Stimulated activated CD4-positive, alpha-beta T cell treated with anti-CD3 and anti-CD28 coated beads, Interleukin-12 subunit alpha, Interleukin-12 subunit beta, amount 100 ng/mL, for 24 hours (primary cell): ENCODE measurements at regions not wholly inside any gene's neighbourhood (a gene's known extent, or its start where the extent isn't known, plus 50 kb on each side); places are given as distances from the start of the nearest gene placed in this dataset.
"Not testable (repeated sequence)": the region's sequence is repeated elsewhere in the genome, so short reads cannot be mapped to it uniquely, and the experiment has no call there.

ENCODE experiments used
- DNase-seq, 2 experiments: peaks; one replicate each; pipeline ENCODE4 v3.0.0-alpha.2; 2020; ENCODE audit warnings: low read depth in 2 of 2

DNA sequence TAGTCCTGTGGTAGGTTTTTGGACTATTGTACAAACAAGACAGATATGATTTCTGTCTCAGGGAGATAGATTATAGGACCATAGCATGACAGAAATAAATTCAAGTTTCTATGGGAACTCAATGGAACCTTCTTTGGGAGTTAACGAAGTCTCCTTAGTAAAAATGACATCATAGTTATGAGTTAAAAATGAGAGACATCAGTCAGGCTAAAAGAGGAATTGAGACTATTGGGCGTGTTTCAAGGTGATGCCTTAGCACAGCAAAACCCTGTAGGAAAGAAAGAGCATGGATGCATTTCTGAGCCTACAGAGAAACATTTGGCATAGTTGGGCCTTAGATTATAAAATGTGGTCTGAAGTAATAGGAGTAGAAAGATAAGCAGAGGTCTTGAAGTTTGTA, 1909.1 kb upstream of the PCDH7 start:
- no peak for DNase-seq

DNA sequence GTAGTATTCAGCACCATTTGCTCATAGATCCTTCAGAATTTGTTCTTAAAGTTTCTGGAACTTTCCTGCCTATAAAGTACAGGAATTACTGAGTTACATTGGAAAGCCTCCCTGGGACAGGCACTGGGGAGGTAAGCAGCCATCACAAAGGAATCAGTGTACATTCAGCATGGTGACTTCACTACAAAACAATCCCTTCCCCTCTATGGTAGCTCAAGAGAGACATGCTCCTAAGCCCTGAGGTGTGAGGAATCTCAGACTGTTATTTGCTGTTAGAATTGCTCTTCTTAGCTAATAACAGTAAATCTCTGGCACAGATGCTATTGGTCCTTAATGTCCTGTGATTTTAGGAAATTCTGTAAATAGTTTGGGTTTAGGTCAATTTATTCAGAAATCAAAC, 1898.0 kb upstream of the PCDH7 start:
- DNase-seq = no peak

DNA sequence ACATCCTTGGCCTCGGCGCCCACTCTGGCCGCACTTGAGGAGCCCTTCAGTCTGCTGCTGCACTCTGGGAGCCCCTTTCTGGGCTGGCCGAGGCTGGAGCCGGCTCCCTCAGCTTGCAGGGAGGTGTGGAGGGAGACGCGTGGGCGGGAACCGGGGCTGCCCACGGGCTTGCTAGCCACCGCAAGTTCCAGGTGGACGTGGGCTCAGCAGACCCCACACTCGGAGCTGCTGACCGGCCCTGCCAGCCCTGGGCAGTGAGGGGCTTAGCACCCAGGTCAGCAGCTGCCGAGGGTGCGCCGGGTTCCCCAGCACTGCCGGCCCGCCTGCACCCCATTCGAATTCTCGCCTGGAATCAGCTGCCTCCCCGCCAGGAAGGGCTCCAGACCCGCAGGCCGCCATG, 1892.3 kb upstream of the PCDH7 start:
- DNase-seq = no peak

DNA sequence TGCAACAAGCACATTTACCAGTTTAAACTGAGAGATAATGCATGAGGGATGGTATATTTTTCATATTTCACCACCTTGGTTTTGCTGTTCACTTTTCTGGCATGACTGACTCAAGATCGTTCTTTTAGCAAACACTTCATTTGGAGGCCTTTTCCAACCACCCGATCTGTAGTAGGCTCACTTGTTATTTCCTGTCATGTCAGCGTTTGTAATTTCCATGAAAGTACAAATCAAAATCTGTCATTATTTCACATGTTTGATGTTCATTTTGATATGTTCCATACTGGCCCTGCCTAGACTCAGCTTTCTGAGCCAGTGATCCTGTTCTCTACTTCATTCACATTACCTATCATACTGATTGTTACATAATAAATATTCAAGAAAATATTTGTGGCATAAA, 1888.3 kb upstream of the PCDH7 start:
- DNase-seq = no peak

DNA sequence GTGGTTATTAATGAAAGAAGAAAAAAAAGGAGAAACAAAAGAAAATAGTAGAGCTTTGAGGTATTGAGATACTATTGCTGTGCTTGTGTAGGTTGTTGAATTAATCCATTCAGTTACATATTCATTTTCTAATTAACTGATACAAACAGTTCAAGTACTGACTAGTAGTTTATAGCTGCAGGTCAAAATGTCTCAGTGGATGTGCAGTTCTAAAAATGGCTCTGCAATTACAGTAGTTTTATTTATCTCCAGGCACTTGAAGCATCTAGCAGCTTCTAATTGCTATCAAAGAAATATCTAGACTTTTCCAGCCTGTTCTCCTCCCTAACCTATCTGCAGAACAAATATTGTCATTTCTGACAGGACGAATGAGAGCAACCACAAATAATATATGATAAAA, 1887.7 kb upstream of the PCDH7 start:
- no peak for DNase-seq

DNA sequence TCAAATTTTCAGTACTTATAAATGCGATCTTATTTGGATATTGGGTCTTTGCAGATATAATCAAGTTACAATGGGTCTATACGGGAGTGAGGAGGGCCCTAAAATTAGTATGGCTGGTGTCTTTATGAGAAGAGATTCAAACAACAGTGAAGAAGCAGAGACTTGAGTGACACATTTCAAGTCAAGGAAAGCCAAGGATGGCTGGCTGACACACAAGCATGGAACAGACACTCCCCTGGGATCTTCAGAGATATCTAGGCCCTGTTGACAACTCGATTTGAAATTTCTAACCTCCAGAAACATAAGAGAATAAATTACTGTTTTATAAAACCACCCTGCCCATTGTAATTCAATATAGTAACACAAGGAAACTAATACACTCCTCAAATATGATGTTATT, 1886.0 kb upstream of the PCDH7 start:
- no peak for DNase-seq

DNA sequence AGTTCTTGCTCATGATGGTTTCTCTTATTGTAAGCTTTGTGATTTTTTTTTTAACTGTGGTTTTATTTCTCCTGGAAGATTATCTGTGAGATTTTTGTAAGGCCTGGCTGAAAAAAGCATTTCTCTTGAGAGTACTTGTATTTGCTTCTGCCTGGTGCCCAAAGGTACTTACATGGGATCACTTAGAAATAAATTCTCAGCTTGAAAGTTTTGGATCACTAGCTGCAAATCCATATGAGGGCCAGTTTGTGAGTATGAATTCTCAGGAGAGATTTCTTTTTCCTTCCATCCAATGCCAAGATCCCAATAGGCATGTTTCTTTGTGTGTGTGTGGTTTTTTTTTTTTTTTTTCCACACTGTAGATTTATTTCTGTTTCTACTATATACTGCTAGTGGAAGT, 1884.7 kb upstream of the PCDH7 start:
- no peak for DNase-seq

DNA sequence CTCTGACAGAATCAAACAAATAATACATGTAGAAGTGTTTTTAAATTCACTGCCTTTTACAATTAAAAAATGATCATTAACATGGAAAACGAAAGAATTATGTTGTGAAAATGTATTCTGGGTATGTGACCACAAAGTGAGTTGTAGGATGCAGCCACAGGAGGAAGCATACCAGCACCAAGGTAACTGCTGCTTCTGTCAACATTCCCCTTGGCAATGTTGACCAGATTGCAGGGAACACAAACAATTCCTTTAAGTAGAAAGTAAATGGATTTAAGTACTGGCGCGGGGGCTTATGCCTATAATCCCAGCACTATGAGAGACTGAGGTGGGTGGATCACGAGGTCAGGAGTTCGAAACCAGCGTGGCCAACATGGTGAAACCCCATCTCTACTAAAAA, 1877.9 kb upstream of the PCDH7 start:
- DNase-seq = no peak

DNA sequence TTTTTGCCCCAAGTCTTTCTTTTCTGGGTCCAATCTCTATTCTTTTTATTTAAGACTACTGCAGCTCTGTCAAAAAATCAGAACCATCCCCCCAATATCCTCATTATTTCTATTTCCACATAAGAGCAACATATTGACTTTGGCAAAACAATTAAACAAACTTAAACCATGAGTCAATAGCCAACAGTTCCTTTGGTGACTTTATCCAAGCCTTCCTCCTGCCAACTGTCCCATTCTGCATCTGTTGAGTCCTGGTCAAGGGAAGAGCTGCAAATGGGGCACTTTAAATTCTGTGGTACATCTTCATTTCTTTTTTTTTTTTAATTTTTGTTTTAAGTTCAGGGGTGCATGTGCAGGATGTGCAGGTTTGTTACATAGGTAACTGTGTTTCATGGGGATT, 1875.0 kb upstream of the PCDH7 start:
- DNase-seq = no peak

DNA sequence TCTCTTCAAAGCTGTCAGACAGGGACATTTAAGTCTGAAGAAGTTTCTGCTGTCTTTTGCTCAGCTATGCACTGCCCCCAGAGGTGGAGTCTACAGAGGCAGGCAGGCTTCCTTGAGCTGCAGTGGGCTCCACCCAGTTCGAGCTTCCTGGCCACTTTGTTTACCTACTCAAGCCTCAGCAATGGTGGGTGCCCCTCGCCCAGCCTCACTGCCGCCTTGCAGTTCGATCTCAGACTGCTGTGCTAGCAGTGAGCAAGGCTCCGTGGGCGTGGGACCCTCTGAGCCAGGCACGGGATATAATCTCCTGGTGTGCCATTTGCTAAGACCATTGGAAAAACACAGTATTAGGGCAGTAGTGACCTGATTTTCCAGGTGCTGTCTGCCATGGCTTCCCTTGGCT, 1863.1 kb upstream of the PCDH7 start:
- DNase-seq = not testable (repeated sequence)

DNA sequence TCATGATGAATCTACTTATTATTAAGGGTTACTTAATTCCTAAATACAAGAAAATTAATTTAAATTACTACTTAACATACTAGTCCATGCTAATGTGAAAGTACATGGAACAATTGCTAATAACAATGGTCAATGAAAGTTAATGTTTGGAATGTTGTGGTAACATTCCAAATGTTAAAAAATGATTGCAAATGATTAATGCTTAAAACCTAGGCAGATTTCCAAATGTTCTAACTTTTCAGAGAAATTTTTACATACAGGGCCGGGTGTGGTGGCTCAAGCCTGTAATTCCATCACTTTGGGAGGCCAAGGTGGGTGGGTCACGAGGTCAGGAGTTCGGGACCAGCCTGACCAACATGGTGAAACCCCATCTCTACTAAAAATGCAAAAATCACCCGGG, 1851.3 kb upstream of the PCDH7 start:
- DNase-seq = no peak

DNA sequence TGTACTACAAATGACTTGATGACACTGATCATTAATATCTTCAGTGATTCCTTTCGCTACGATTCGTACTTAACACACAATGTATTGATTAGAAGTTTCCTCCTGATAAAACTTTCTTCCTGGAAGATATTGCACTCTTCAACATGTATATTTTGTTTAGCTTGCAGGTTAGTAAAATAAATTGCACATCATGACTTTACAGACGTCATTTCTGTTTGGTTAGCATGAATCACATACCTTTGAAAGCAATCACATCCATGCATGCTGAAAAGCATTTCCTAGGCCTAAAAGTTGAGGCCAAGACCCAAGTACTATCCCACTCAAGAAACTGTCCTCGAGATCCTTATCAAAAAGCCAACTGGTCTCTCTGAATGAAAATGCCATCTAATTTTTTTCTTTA, 1841.0 kb upstream of the PCDH7 start:
- no peak for DNase-seq

DNA sequence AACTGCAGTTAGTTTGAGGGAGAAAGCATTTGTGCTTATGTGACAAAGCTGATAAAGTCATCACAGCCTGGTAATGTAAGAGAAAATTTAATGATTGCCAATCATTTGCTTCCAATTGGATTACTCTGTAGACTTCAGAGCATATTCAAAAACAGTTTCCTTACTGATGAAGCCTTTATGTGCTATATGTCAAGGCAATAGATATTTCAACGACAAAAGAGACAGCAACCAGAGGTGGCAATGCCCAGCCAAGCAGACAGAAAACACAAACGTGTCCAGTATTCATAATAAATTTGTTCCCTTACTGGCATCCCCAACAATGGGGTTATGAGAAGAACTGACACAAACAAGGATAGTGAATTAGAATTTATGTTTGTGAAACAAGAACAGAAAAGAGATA, 1840.3 kb upstream of the PCDH7 start:
- no peak for DNase-seq

DNA sequence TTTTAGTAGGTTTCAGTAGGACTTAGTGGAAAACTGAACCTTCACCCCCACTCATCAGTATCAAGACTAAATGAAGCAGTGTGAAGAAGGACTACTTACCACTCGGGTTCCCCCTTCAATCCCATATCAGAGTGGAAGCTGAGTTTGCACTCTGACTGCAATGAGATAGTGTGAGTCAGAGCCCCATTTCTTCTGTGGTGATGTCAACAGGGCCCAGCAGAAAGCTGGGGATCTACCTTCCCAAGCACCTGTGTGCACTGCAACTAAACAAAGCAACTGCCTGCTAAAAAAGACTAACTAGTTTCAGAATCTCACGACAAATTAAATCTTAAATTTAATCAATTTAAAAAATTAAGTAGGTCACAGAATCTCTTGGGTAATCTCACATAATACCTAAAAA, 1837.0 kb upstream of the PCDH7 start:
- no peak for DNase-seq

DNA sequence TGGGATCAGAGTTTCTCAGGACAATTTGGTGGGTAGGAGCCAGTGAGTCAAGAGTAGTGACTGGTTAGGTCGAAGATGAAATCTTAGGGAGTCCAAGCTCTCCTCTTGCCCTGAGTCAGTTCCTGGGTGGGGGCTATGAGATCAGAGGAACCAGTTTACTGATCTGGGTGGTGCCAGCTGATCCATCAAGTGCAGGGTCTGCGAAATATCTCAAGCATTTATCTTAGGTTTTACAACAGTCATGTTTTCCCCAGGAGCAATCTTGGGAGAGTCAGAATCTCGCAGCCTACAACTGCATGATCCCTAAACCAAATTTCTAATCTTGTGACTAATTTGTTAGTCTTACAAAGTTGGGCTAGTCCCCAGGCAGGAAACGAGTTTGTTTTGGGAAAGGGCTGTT, 1833.2 kb upstream of the PCDH7 start:
- no peak for DNase-seq

DNA sequence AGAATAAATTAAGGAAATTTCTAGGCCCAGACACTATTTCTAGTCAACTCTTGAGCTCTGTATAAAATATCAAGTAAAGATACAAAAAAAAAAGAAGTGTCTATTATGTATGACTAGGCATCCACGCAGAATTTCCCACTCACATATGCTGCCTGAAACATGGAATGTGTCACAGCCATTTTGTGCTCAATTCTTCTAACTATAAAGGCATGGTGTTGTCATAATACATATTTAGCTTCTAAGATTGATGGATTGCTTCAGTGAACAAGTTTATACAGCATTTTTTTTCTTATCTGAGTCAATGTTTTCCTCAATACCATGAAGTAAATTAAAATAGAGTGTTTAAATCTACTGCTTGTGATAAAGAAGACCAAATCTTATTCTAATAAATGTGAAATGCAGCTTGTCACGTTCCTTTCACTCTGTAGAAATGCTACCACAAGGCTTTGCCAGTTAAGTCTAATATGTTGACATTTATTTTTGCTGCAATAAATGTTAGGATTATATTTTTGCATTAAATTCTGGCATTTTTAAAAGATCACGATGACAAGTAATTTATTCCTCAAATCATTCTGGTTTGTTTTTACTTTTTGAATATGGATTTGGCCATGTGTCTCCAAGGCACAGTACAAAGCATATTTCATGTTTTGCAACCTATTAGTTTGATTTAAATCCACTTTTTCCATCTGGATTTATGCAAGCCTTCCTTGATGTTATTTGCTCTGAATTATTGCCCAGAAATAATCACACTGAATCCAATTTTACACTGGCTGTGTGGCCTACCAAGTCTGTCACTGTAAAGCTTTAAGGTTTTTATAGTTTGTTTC, 1829.0 kb upstream of the PCDH7 start:
- no peak for DNase-seq

DNA sequence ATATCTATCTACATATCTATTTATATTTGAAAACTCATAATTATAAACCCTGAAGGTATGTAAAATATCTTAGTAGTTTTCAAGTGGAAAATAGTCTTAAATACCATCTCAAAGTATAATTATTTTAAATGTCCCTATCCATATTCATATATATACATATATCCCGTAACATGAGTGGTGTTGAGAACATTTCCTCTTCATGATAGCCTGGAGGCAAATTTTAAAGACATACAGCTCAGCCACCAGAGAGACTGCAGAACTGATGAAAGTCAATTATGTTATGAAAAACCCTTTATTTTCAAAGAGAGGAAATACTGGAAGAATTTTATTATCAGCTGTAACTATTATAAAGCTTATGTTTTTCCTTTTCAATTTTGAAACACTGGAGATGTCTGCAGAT, 1806.7 kb upstream of the PCDH7 start:
- no peak for DNase-seq

DNA sequence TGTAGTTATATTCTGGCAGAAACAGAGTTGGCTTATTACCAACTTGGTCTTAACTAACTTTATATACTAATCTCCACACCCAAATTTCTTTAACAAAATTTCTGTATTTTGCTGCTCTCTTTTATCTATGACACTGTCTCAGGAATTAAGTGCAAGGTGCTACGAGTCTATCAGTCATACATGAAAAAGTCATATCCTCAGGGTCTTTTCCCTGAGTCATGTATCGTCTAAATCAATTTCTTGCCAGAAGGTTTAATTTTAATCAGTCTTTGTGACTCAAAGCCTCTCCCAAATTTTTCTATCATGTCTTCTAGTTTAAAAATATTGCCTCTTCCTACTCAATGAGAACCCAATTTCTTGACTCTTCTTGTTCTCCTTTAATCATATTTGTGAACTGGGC, 1803.6 kb upstream of the PCDH7 start:
- DNase-seq = no peak

DNA sequence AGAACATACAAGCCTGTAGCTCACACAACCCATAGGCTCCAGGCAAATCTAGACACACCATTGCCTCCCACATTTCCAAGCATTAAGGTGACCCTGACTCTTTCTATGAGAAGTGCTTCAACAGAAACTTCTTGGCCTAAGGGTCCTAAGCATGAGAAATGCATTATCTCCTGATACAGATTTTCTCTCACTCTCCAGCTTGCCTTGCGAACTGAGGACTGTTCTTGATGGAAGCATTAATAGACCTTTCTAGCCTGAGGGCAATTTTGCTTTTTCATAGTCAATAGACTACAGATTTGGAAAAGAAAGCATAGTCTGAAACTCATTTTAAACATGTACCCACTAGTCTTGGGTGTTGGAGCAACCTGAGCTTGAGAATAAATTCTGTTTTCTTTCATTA, 1801.3 kb upstream of the PCDH7 start:
- DNase-seq = no peak

DNA sequence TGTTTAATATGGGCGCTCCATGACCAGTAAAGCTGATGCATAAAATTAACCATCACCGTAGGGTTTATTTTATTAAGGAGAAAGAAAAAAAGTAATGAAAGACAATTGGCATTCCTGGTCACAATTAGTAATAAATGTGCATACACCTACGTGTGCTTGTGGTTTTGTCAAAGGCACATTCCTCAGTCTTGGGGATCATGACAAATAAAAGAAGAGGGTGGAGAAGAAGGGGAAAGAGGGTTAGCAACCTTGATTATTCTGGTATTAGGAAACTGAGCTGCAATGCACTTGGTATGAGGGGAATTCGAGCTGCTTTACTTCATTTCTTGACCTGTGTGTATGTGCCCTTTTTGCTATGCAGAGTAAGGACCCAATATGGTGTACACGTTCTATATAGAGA, 1798.3 kb upstream of the PCDH7 start:
- DNase-seq = no peak

DNA sequence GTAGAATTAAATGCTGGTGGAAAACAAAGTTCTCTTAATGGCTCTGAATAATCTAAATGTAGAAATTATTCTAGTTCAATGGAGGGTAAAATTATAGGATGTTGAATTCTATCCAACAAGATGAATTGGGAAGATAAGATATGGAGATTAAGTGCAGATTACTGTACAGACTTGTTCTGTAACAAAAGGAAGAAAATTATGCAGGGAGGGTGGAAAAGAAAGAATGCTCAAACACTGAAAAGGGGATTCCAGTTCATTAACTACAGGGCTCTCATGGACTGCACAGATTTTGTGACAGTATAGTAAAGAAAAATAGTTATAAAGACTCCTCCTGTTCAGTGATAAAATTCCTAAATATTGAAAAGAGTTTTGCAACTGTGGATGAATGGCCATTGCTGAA, 1794.0 kb upstream of the PCDH7 start:
- no peak for DNase-seq

DNA sequence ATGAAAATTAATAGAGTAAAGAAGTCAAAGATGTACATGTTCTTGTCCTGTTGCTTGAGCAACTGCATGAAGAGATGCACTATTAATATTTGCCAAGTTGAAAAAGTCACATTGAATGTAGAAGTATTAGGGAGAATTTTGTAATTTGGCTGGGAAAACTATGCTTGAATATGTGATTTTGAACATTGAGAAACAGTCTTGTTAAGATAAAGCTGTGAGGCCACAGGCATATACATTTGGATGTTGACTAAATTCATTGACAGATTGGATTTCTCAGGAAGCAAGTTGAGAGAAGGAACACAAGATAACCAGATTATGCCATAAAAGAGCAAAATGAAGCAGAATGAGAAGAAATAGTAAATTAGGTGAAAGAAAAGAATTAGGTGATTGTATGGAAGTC, 1777.5 kb upstream of the PCDH7 start:
- DNase-seq = no peak

DNA sequence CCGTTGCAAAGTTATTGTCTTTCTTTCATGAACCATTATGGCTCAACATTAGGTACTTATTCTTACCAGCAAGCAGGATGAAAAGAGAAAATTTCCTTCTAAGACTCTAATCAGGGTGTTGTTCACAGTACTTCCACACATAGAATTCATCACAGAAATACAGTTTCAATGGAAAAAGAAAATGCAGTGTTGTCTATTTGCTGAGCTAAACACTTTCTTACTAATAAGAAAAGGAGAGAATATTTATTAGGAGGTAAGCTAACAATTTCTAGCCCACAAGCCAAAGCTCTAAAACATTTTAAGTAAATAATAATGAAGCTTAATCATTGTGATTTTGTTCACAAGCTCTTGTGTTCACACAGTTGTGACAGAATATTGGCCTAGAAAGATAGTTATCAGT, 1772.8 kb upstream of the PCDH7 start:
- DNase-seq = no peak

DNA sequence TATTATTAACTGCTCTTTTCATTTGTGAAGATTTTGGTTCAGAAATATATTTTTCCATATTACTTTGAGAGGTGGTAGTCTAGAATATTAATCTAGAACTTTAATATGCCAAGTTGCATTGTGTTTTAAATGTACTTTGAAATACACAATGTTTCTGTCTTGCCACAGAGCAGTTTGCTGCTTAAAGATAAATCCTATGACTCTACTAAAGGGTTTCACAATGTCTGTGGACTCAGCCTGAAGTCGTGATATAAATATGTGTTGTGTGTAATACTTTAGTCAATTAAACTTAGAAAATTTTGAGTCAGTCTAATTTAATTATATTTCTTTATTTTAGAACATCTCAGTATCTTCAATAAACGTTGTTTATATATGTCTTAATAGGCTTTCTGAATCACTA, 1771.7 kb upstream of the PCDH7 start:
- DNase-seq = no peak
